Prostate gland (tissue), 2 donors: ENCODE measurements at regions not wholly inside any gene's neighbourhood (a gene's known extent, or its start where the extent isn't known, plus 50 kb on each side); places are given as distances from the start of the nearest gene placed in this dataset.

ENCODE experiments used
- DNase-seq: peaks from one replicate; pipeline ENCODE4 v3.0.0-alpha.2; 2019; ENCODE audit warnings: low spot score
- H3K27ac ChIP-seq, 2 donors: fragments of 200-600 bp; sonication (generic); 2 replicates each; pipeline ENCODE4 v1.5.1; 2017 to 2019
- H3K27me3 ChIP-seq: fragments of 200-600 bp; sonication (generic); replicated peaks from 2 replicates; pipeline ENCODE4 v1.5.1; 2019; ENCODE audit not compliant: insufficient read depth
- H3K36me3 ChIP-seq, 2 donors: fragments of 200-600 bp; sonication (generic); 1 replicate in 1 of 2; 2 replicates in 1 of 2; pipeline versions ENCODE4 v1.5.1 to v1.8.1; 2017 to 2019
- H3K4me1 ChIP-seq: fragments of 200-600 bp; sonication (generic); replicated peaks from 2 replicates; pipeline ENCODE4 v1.5.1; 2019
- H3K4me3 ChIP-seq, 2 donors: fragments of 200-600 bp; sonication (generic); 2 replicates each; pipeline ENCODE4 v1.5.1; 2017 to 2019
- H3K9me3 ChIP-seq: fragments of 200-600 bp; sonication (generic); 2 replicates; pipeline ENCODE4 v1.5.1; 2017
- CTCF ChIP-seq, 4 experiments: fragments of 200-600 bp in 2 of 4; fragments of 450-650 bp in 2 of 4; sonication (generic) in 2 of 4; IDR thresholded peaks; 1 replicate in 3 of 4; 2 replicates in 1 of 4; pipeline ENCODE4 v1.5.1; 2016 to 2019; ENCODE audit warnings: antibody characterized with exemption in 4 of 4, mild to moderate bottlenecking in 2 of 4, moderate library complexity in 2 of 4
- POLR2A ChIP-seq: fragments of 450-650 bp; IDR thresholded peaks from one replicate; pipeline ENCODE4 v1.6.1; 2016; ENCODE audit warnings: antibody characterized with exemption, mild to moderate bottlenecking
- POLR2AphosphoS5 ChIP-seq: sonication (generic); formaldehyde crosslinking; IDR thresholded peaks from one replicate; pipeline ENCODE4 v1.6.1; 2017; ENCODE audit warnings: antibody characterized with exemption
- WGBS: methylation state at CpG from one replicate; pipeline ENCODE4 v1.1.5; 2018; 5-methylcytosine and 5-hydroxymethylcytosine counted together
- intact Hi-C: fragments of 100-400 bp; cut with DNase I; formaldehyde crosslinking; loops from one replicate; pipeline ENCODE4 v1.14.2; 2022

DNA sequence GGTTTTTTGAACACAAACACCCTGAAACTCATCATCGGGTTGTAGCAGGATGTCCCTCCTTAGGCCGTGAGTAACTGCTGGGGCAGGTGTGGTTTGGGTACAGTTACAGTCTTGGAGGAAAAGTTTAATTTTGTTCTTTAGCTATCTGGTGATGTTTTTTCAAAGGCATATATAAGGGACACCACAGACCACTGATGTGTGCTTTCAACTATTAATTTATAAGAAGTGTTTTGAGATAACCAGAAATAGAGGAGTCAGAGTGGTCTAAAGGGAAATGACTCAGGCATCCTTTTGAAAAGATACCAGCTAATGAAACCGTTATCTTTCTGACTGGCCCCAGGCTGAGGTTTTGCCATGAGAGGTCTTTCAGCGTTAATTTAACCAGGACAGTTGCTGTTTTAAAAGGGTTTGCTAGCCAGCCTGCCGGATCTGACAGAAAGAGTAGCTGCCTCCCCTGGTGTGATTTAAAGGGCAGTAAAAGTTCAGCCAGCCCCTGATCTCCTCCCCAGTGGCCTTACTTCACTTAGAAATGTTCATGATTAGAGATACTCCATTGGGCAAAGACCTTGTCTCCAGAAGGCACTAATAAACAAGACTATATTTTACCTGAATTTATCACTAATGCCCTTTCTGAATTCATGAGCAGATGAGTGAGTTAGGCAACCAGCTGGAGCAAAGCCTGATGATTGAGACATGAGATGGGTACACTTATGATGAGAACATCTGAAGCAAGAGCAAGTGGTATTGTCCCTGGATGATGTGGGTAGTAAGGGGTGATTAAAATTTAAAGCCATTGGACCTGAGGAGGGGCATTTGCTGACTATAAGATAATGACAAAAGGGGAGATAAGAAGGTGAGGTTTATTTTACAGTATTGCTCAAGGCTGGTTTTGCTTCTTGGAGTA, 482.5 kb upstream of the TBL1XR1 start:
- intact Hi-C loops, result no loop called here
- 51% methylated on average over 5 of the region's 5 CpGs for WGBS
- Histone ChIP-seq H3K27me3 (no peaks in the 10 kb centered on the region), H3K36me3 (no peaks in the 10 kb centered on the region), H3K27ac (no peak overlapping the region), H3K9me3 (no peaks in the 10 kb centered on the region), H3K4me1 (no peaks in the 10 kb centered on the region), H3K4me3 (no peak overlapping the region)
- TF ChIP-seq POLR2A (no peak), POLR2AphosphoS5 (no peak), CTCF (IDR thresholded peaks at IDR 0.05) (no peak)
- DNase-seq, result no peak

DNA sequence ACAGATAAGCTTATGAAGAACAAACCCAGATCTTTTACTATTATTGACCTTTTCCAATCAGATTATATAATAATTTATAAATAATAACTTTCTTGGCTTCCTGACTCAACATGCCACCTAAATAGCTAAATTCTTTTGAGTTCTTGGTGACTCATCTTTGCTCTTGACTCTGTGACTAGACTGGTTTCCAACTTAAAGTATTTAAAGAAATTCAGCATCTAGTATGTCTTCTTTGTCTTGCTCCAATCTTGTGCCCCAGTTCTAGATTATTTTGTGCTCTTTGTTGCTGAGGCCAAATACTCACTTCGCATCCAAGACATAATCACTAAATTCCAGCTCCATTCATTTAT, 483.2 kb upstream of the TBL1XR1 start:
- H3K27me3 ChIP-seq, result no peaks in the 10 kb centered on the region
- intact Hi-C loops, result no loop called here
- no peaks in the 10 kb centered on the region for H3K36me3 ChIP-seq
- no peaks in the 10 kb centered on the region for H3K9me3 ChIP-seq
- 97% methylated on average over 1 of the region's 1 CpG for WGBS
- no peak overlapping the region for H3K4me3 ChIP-seq
- no peak for TF ChIP-seq CTCF (IDR thresholded peaks at IDR 0.05)
- TF ChIP-seq POLR2AphosphoS5, result no peak
- no peak for TF ChIP-seq POLR2A
- no peak for DNase-seq
- no peak overlapping the region for H3K27ac ChIP-seq
- no peaks in the 10 kb centered on the region for H3K4me1 ChIP-seq

DNA sequence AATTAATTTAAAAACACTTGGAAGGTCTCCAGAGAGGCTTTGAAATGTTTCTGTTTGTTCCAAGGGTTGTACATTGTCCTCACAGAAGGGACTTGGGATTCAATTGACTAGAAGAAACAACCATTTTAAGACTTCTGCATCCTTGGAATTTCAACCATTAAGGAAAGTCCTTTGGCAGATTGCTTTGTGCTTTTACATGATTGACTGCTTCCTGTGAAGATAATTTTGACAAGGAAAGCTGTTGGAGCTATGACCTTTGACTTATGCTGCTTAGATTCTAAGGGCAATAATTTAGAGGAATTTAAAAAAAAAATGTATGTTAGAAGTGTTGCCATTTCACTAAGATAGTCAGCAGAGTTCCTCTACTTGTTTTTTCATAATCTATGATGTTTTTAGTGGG, 483.9 kb upstream of the TBL1XR1 start:
- no peak for DNase-seq
- intact Hi-C loops, result no loop called here
- Histone ChIP-seq H3K27ac (no peak overlapping the region), H3K9me3 (no peaks in the 10 kb centered on the region), H3K36me3 (no peaks in the 10 kb centered on the region), H3K4me1 (no peaks in the 10 kb centered on the region), H3K27me3 (no peaks in the 10 kb centered on the region), H3K4me3 (no peak overlapping the region)
- TF ChIP-seq POLR2AphosphoS5, result no peak
- no peak for TF ChIP-seq CTCF (IDR thresholded peaks at IDR 0.05)
- no peak for TF ChIP-seq POLR2A

DNA sequence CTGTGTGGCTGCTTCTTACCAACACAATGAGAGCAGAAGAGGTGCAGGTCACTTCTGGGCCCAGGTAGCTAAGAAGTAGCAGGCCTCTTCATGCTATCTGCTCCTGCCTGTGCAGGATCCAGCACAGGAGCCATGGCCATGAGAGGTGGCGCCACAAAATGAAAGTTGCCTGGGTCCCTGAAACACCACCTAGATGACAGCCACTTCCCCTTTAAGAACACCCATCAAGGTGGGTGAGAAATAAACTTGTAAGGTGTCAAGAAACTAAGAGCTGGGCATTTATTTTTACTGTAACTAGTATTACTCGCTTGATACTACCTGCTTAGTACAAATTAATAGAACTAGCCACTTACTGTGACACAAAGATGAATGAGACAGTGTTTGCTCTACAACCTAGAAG, 484.6 kb upstream of the TBL1XR1 start:
- no peak for DNase-seq
- no peaks in the 10 kb centered on the region for H3K36me3 ChIP-seq
- H3K27ac ChIP-seq, result no peak overlapping the region
- no peaks in the 10 kb centered on the region for H3K27me3 ChIP-seq
- H3K4me3 ChIP-seq, result no peak overlapping the region
- H3K4me1 ChIP-seq, result no peaks in the 10 kb centered on the region
- intact Hi-C loops, result no loop called here
- H3K9me3 ChIP-seq, result no peaks in the 10 kb centered on the region
- TF ChIP-seq POLR2AphosphoS5 (no peak), POLR2A (no peak), CTCF (IDR thresholded peaks at IDR 0.05) (no peak)
- 91% methylated on average over 2 of the region's 2 CpGs for WGBS

GRCh38 chr3:177683586-177683985, 486.3 kb upstream of the TBL1XR1 start:
- Histone ChIP-seq H3K36me3 (no peaks in the 10 kb centered on the region), H3K27me3 (no peaks in the 10 kb centered on the region), H3K4me1 (no peaks in the 10 kb centered on the region), H3K27ac (no peak overlapping the region), H3K9me3 (no peaks in the 10 kb centered on the region), H3K4me3 (no peak overlapping the region)
- TF ChIP-seq CTCF (IDR thresholded peaks at IDR 0.05), result no peak
- no peak for TF ChIP-seq POLR2AphosphoS5
- TF ChIP-seq POLR2A, result no peak
- DNase-seq, result no peak
- WGBS, result 84% methylated on average over 3 of the region's 3 CpGs
- intact Hi-C loops, result no loop called here
